ENCODE measurements at regions not wholly inside any gene's neighbourhood (a gene's known extent, or its start where the extent isn't known, plus 50 kb on each side); places are given as distances from the start of the nearest gene placed in this dataset.

DNA sequence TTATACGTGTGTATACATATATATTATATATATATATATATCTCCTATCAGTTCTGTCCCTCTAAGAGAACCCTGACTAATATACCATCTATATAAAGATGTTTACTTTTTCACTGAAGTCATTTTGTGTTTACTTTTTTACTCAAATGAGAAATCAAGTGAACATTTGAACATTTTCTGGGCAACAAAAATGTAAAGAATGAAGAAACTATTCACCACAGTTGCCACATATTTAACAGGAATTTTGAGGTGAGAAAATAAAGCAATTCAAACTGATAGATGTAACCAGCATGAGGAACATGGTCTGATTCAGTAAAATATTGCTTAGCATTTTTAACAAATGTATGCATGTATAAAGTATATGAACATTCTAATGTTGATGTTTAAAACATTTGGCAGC is 299.2 kb upstream of the KLHL1 start:
- TF ChIP-seq POLR2AphosphoS5 (IDR thresholded peaks at IDR 0.05; ENCODE audit: low read depth, low read length) (no peak), TAF1 (IDR thresholded peaks at IDR 0.05; ENCODE audit: borderline replicate concordance, low read depth, low read length) (no peak)
